Parathyroid adenoma (tissue), 2 donors: ENCODE measurements at regions not wholly inside any gene's neighbourhood (a gene's known extent, or its start where the extent isn't known, plus 50 kb on each side); places are given as distances from the start of the nearest gene placed in this dataset.

Experiments
- H2AFZ ChIP-seq: fragments of 300-600 bp; sonication (generic); one replicate; pipeline ENCODE4 v1.7.0; 2017; ENCODE audit warnings: antibody characterized with exemption, mild to moderate bottlenecking
- H3K27ac ChIP-seq: fragments of 300-600 bp; sonication (generic); one replicate; pipeline ENCODE4 v1.7.0; 2017
- H3K27me3 ChIP-seq: fragments of 300-600 bp; sonication (generic); one replicate; pipeline ENCODE4 v1.7.0; 2017; ENCODE audit warnings: low read length; ENCODE audit not compliant: control insufficient read depth, insufficient read depth
- H3K36me3 ChIP-seq: fragments of 300-600 bp; sonication (generic); one replicate; pipeline ENCODE4 v1.7.0; 2017; ENCODE audit warnings: low read length; ENCODE audit not compliant: control insufficient read depth, insufficient read depth
- H3K4me1 ChIP-seq: fragments of 300-600 bp; sonication (generic); one replicate; pipeline ENCODE4 v1.7.0; 2017; ENCODE audit warnings: control low read depth
- H3K4me2 ChIP-seq: fragments of 300-600 bp; sonication (generic); one replicate; pipeline ENCODE4 v1.7.0; 2017; ENCODE audit warnings: low read length
- H3K4me3 ChIP-seq: fragments of 300-600 bp; sonication (generic); one replicate; pipeline ENCODE4 v1.7.0; 2017; ENCODE audit warnings: low read depth, low read length
- H3K79me2 ChIP-seq: fragments of 300-600 bp; sonication (generic); one replicate; pipeline ENCODE4 v1.7.0; 2017; ENCODE audit warnings: control low read depth
- H3K9ac ChIP-seq: fragments of 300-600 bp; sonication (generic); one replicate; pipeline ENCODE4 v1.7.0; 2017; ENCODE audit warnings: mild to moderate bottlenecking
- H3K9me3 ChIP-seq: fragments of 300-600 bp; sonication (generic); one replicate; pipeline ENCODE4 v1.7.0; 2017; ENCODE audit warnings: low read length; ENCODE audit not compliant: control insufficient read depth
- TF ChIP-seq, protein P1 (sequence below): fragments of 300-600 bp; sonication (generic); IDR thresholded peaks from one replicate; pipeline ENCODE4 v1.7.0; 2017; ENCODE audit warnings: antibody characterized with exemption, mild to moderate bottlenecking
- donor health status: primary hyperparathyroidism.

DNA sequence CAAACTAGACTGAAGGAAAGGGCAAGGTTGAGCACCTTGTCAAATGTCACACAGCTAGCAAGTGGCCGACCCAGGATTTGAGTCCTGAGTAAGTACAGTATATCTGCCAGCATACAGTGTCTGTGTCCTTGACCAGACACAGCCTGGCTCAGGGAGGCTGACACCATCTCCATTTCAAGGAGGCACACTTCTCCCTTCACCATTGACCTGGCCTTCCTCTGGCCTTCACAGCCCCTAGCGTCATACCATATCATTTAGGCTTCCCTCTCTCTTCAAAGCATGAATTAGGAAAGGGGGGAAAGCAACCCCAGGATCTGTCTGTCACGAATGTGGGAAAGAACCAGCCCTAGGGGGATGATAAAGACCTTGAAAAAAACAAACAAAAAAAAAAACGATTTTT is 155.6 kb downstream of the PLPP3 start:
- H3K36me3 ChIP-seq: no peaks in the 10 kb centered on the region
- H3K9me3 ChIP-seq: no peaks in the 10 kb centered on the region
- peaks cover 4% of the 10 kb centered on the region for H3K4me1 ChIP-seq
- TF ChIP-seq, protein P1, sequence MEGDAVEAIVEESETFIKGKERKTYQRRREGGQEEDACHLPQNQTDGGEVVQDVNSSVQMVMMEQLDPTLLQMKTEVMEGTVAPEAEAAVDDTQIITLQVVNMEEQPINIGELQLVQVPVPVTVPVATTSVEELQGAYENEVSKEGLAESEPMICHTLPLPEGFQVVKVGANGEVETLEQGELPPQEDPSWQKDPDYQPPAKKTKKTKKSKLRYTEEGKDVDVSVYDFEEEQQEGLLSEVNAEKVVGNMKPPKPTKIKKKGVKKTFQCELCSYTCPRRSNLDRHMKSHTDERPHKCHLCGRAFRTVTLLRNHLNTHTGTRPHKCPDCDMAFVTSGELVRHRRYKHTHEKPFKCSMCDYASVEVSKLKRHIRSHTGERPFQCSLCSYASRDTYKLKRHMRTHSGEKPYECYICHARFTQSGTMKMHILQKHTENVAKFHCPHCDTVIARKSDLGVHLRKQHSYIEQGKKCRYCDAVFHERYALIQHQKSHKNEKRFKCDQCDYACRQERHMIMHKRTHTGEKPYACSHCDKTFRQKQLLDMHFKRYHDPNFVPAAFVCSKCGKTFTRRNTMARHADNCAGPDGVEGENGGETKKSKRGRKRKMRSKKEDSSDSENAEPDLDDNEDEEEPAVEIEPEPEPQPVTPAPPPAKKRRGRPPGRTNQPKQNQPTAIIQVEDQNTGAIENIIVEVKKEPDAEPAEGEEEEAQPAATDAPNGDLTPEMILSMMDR: no peak
- no peak overlapping the region for H3K4me2 ChIP-seq
- H3K27ac ChIP-seq: no peak overlapping the region
- H3K27me3 ChIP-seq: no peaks in the 10 kb centered on the region
- no peaks in the 10 kb centered on the region for H3K79me2 ChIP-seq
- H2AFZ ChIP-seq: no peak overlapping the region
- H3K9ac ChIP-seq: no peak overlapping the region
- no peak overlapping the region for H3K4me3 ChIP-seq

DNA sequence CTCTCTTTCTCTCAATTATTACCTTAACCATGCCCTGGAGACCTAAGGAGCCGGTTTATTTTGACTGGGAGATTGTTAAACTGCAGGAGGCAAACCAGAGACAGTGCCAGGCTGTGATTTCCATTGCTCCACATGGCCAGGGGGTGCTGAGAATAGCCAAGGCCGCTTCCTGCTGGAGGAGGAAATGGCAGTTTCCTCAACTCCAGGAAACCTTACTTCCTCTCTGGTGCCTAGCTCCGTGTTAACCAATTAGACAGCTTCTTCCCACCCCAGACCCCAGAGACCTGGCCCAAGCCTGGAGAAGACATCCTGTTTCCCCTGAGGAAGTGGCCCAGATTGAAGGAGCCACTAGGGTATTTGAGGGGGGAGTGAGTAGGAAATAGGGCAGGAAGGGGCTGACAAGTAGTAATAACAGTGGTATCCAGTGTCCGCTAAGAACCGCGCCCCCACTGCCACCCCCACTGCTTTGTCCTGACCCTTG is 161.2 kb downstream of the PLPP3 start:
- Histone ChIP-seq H3K9ac (no peak overlapping the region), H3K79me2 (no peaks in the 10 kb centered on the region), H3K27ac (no peak overlapping the region), H3K4me2 (no peak overlapping the region), H3K27me3 (no peaks in the 10 kb centered on the region), H3K4me1 (peaks cover 4% of the 10 kb centered on the region), H2AFZ (peak overlapping the region; percentile 42), H3K36me3 (no peaks in the 10 kb centered on the region), H3K9me3 (no peaks in the 10 kb centered on the region), H3K4me3 (no peak overlapping the region)
- TF ChIP-seq, protein P1: no peak

DNA sequence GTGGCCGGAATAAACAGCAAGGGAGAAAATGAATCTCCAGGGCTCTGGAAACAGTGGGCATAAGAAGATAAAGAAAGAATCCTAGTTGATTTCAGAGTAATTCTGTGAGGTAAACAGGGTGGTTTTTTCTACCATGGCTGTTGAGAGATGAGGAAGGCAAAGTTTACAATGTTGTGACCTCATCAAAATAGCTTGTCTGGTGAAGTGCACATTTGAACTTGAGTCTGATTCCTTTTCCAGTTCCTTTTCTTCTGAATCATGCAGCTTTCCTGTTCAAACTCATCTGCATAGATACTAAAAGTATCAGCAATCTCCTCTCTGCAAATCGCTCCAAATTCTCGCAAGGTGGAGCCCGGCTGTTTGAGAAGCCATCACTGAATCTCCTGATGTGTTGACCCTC is 161.7 kb downstream of the PLPP3 start:
- TF ChIP-seq, protein P1: no peak
- Histone ChIP-seq H3K9ac (no peak overlapping the region), H2AFZ (peak overlapping the region; percentile 42), H3K79me2 (no peaks in the 10 kb centered on the region), H3K27me3 (no peaks in the 10 kb centered on the region), H3K27ac (peak overlapping the region; percentile 9), H3K4me1 (peaks cover 4% of the 10 kb centered on the region), H3K4me3 (no peak overlapping the region), H3K4me2 (no peak overlapping the region), H3K36me3 (no peaks in the 10 kb centered on the region), H3K9me3 (no peaks in the 10 kb centered on the region)

DNA sequence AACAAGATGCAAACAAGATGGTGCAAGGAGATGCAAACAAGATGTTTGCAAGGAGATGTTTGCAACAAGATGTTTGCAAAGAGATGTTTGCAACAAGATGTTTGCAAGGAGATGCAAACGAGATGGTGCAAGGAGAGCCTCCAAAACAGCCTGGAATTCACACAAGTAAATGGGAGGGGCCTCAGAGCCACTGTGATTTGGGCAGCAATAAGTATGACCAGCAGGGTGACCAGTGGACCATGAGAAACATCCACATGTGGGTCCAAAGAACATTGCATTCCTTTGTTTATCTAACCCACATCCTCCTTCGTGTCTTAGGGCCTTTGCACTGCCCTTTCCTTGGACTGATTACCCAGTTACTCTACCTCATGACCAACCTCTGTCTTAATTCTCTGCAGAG is 162.9 kb downstream of the PLPP3 start:
- H3K9me3 ChIP-seq: no peaks in the 10 kb centered on the region
- no peak overlapping the region for H3K4me2 ChIP-seq
- no peaks in the 10 kb centered on the region for H3K36me3 ChIP-seq
- no peak overlapping the region for H3K4me3 ChIP-seq
- H3K79me2 ChIP-seq: no peaks in the 10 kb centered on the region
- H3K27ac ChIP-seq: no peak overlapping the region
- H3K9ac ChIP-seq: no peak overlapping the region
- H3K4me1 ChIP-seq: peaks cover 4% of the 10 kb centered on the region
- no peak overlapping the region for H2AFZ ChIP-seq
- TF ChIP-seq, protein P1: peak; percentile 11
- H3K27me3 ChIP-seq: no peaks in the 10 kb centered on the region

DNA sequence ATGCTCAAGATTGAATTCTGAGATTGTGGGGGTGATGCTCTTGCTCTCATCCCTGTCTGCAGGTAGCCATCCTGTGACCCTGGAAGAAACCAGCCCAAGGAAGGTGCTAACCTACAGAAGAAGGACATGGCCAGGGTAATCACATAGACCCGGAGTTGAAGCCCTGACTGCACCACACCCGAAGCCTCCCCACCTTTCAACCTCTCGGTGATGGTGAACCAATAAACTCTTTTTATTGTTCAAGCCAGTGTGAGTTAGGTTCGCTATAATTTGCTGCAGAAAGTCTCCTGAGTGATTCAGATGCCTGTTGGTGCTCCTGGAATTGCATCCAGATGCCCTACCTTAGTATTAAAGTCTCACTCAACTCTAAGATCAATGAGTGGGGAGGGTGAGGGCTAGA is 163.6 kb downstream of the PLPP3 start:
- H3K4me1 ChIP-seq: peaks cover 4% of the 10 kb centered on the region
- H3K9ac ChIP-seq: no peak overlapping the region
- H3K27me3 ChIP-seq: no peaks in the 10 kb centered on the region
- TF ChIP-seq, protein P1: no peak
- H3K36me3 ChIP-seq: no peaks in the 10 kb centered on the region
- no peak overlapping the region for H3K27ac ChIP-seq
- no peaks in the 10 kb centered on the region for H3K79me2 ChIP-seq
- H3K9me3 ChIP-seq: no peaks in the 10 kb centered on the region
- H2AFZ ChIP-seq: no peak overlapping the region
- H3K4me2 ChIP-seq: no peak overlapping the region
- H3K4me3 ChIP-seq: no peak overlapping the region
